Adrenal gland (tissue), 9 donors: ENCODE measurements at regions not wholly inside any gene's neighbourhood (a gene's known extent, or its start where the extent isn't known, plus 50 kb on each side); places are given as distances from the start of the nearest gene placed in this dataset.

ENCODE experiments used
- DNase-seq, 7 donors: peaks; one replicate each; pipeline ENCODE4 v3.0.0-alpha.2; 2019 to 2020
- H3K27ac ChIP-seq, 5 donors: fragments of 200-600 bp; sonication (generic) in 4 of 5; 1 replicate in 3 of 5; 2 replicates in 2 of 5; pipeline versions ENCODE4 v1.5.1 to v1.8.0; 2016 to 2020; ENCODE audit warnings: mild to moderate bottlenecking in 1 of 5
- H3K27me3 ChIP-seq: fragments of 200-600 bp; 2 replicates; pipeline ENCODE4 v1.8.0; 2021
- H3K36me3 ChIP-seq, 2 donors: fragments of 200-600 bp; replicated peaks in 1 of 2; 1 replicate in 1 of 2; 2 replicates in 1 of 2; pipeline versions ENCODE4 v1.5.1 to v1.8.0; 2018 to 2022
- H3K4me1 ChIP-seq, 2 donors: fragments of 200-600 bp; replicated peaks in 1 of 2; 1 replicate in 1 of 2; 2 replicates in 1 of 2; pipeline versions ENCODE4 v1.5.1 to v1.8.0; 2018 to 2021
- H3K4me3 ChIP-seq, 4 donors: fragments of 200-600 bp; sonication (generic) in 3 of 4; one replicate each; pipeline ENCODE4 v1.5.1; 2016 to 2018
- H3K9me3 ChIP-seq, 3 donors: fragments of 200-600 bp; sonication (generic) in 1 of 3; replicated peaks in 1 of 3; 1 replicate in 2 of 3; 2 replicates in 1 of 3; pipeline versions ENCODE4 v1.5.1 to v1.8.0; 2016 to 2021
- CTCF ChIP-seq, 6 experiments: fragments of 450-650 bp in 4 of 6; fragments of 200-600 bp in 2 of 6; sonication (generic) in 1 of 6; IDR thresholded peaks; 1 replicate in 5 of 6; 2 replicates in 1 of 6; pipeline versions ENCODE4 v1.5.1 to v1.8.0; 2016 to 2021; ENCODE audit warnings: antibody characterized with exemption in 6 of 6, mild to moderate bottlenecking in 2 of 6, moderate library complexity in 1 of 6
- POLR2A ChIP-seq, 2 donors: fragments of 450-650 bp; IDR thresholded peaks; one replicate each; pipeline ENCODE4 v1.6.1; 2017; ENCODE audit warnings: antibody characterized with exemption in 2 of 2, mild to moderate bottlenecking in 2 of 2, moderate library complexity in 1 of 2
- WGBS, 4 donors: extraction: QIAGEN DNeasy Blood & Tissue Kit in 2 of 4; methylation state at CpG; one replicate each; pipeline versions ENCODE4 v1.1.5 to v1.1.7; 2013 to 2017; 5-methylcytosine and 5-hydroxymethylcytosine counted together
- intact Hi-C, 2 donors: fragments of 100-400 bp; cut with DNase I; formaldehyde crosslinking; loops; one replicate each; pipeline versions ENCODE4 v1.14.1 to v1.15.0; 2022 to 2023
- donor health status: healthy with polysubstance abuse.
- donor health status: Bipolar disorder and iron deficiency.
- donor health status: DM: yes; HTN: yes; CAD: no.
- donor health status: DM: no; HTN: no; CAD: no.
- donor health status: DM: no; HTN: no; CAD: no.

DNA sequence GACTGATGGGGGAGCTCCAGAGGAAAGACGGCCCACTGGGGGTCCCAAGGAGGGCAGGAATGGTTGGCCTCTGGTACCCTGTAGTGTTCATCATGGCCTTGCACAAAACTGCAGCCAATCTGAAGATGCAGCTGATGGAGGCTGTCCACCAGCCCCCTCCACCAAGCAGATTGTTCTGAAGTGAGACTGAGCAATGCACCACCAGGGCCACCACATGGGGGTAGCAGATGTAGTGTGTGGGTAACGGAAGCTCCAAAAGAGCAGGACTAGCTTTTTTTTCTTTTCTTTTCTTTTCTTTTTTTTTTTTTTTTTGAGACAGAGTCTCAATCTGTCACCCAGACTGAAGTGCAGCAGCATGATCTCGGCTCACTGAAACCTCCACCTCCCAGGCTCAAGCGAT lies 181.0 kb upstream of the MYLIP start:
- no peak for DNase-seq
- WGBS, 4 donors, result 94 to 100% (median 95%) methylated on average over 4 of the region's 4 CpGs
- Histone ChIP-seq H3K9me3 (no peaks in the 10 kb centered on the region), H3K27ac (no peak overlapping the region), H3K27me3 (no peaks in the 10 kb centered on the region), H3K4me1 (peaks cover 4 to 5% of the 10 kb centered on the region in 2 donors), H3K36me3 (no peaks in the 10 kb centered on the region), H3K4me3 (no peak overlapping the region)
- no peak for TF ChIP-seq CTCF (IDR thresholded peaks at IDR 0.05)
- no peak for TF ChIP-seq POLR2A (IDR thresholded peaks at IDR 0.05)
- intact Hi-C loops, result no loop called here

GRCh38 chr6:15947436-15947835 lies 181.4 kb upstream of the MYLIP start:
- 88 to 100% (median 97%) methylated on average over 1 of the region's 1 CpG for WGBS, 4 donors
- peaks cover 4 to 5% of the 10 kb centered on the region in 2 donors for H3K4me1 ChIP-seq
- H3K27me3 ChIP-seq, result no peaks in the 10 kb centered on the region
- H3K9me3 ChIP-seq, result no peaks in the 10 kb centered on the region
- H3K4me3 ChIP-seq, result no peak overlapping the region
- no peak for DNase-seq
- H3K27ac ChIP-seq, result no peak overlapping the region
- TF ChIP-seq CTCF (IDR thresholded peaks at IDR 0.05) (no peak), POLR2A (IDR thresholded peaks at IDR 0.05) (no peak)
- intact Hi-C loops, result no loop called here
- no peaks in the 10 kb centered on the region for H3K36me3 ChIP-seq

GRCh38 chr6:15946701-15947385 lies 182.0 kb upstream of the MYLIP start:
- DNase-seq, result no peak
- no peaks in the 10 kb centered on the region for H3K9me3 ChIP-seq
- H3K36me3 ChIP-seq, result no peaks in the 10 kb centered on the region
- H3K27ac ChIP-seq, result no peak overlapping the region
- WGBS, 4 donors, result 79 to 92% (median 88%) methylated on average over 4 of the region's 4 CpGs
- no peak for TF ChIP-seq POLR2A (IDR thresholded peaks at IDR 0.05)
- no peak for TF ChIP-seq CTCF (IDR thresholded peaks at IDR 0.05)
- intact Hi-C loops, result no loop called here
- peaks cover 4 to 5% of the 10 kb centered on the region in 2 donors for H3K4me1 ChIP-seq
- H3K27me3 ChIP-seq, result no peaks in the 10 kb centered on the region
- H3K4me3 ChIP-seq, result no peak overlapping the region

DNA sequence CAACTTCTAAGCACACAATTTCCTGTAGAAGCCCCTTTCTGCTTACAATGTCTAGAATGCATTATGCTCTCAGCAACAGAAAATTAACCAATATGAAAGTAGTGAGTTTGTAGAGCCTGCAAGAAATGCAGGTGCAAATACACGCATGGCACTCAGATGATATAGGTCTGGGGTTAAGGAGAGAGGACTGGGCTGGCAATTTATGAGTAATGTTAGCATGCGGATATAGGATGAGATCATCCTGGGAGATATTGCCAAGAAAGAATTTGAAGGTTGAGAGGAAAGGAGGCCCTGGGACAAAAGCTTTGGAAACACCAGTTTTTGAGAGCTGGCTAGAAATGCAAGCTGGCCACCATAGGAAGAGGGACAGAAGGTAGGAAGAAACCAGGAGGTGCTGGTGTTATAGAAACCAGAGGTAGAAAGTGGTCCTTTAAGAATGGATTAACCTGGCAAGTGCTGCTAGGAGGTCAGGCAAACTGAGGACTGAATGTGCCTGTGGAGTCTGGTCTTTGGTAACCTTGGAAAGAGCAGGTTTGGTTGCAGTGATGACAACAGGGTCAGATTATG lies 183.2 kb upstream of the MYLIP start:
- TF ChIP-seq POLR2A (IDR thresholded peaks at IDR 0.05), result no peak
- no peak for TF ChIP-seq CTCF (IDR thresholded peaks at IDR 0.05)
- Histone ChIP-seq H3K36me3 (no peaks in the 10 kb centered on the region), H3K27ac (no peak overlapping the region), H3K9me3 (no peaks in the 10 kb centered on the region), H3K4me1 (peaks cover 4 to 5% of the 10 kb centered on the region in 2 donors), H3K4me3 (no peak overlapping the region), H3K27me3 (no peaks in the 10 kb centered on the region)
- intact Hi-C loops, result no loop called here
- no peak for DNase-seq
- WGBS, 4 donors, result 50 to 60% (median 55%) methylated on average over 2 of the region's 2 CpGs
